Skeletal muscle satellite cell (primary cell): ENCODE measurements at regions not wholly inside any gene's neighbourhood (a gene's known extent, or its start where the extent isn't known, plus 50 kb on each side); places are given as distances from the start of the nearest gene placed in this dataset.

Experiments
- H3K27me3 ChIP-seq: 2 replicates; pipeline ENCODE4 v1.7.0; 2013; ENCODE audit warnings: low read length; ENCODE audit not compliant: control insufficient read depth, insufficient read depth
- H3K36me3 ChIP-seq: 2 replicates; pipeline ENCODE4 v1.7.0; 2013; ENCODE audit warnings: mild to moderate bottlenecking, control low read depth, low read length; ENCODE audit not compliant: insufficient read depth
- H3K4me1 ChIP-seq: 2 replicates; pipeline ENCODE4 v1.7.0; 2013; ENCODE audit warnings: low read length; ENCODE audit not compliant: control insufficient read depth, insufficient read depth
- H3K4me2 ChIP-seq: 2 replicates; pipeline ENCODE4 v1.7.0; 2013; ENCODE audit warnings: mild to moderate bottlenecking, low read length
- H3K4me3 ChIP-seq: 2 replicates; pipeline ENCODE4 v1.7.0; 2013; ENCODE audit warnings: low read length
- H3K9ac ChIP-seq: 2 replicates; pipeline ENCODE4 v1.7.0; 2013; ENCODE audit warnings: mild to moderate bottlenecking, low read depth, low read length, moderate library complexity
- H3K9me3 ChIP-seq: replicated peaks from 2 replicates; pipeline ENCODE4 v1.7.0; 2013; ENCODE audit warnings: mild to moderate bottlenecking, control low read depth, low read length

- Histone ChIP-seq H3K9me3 (no peaks in the 10 kb centered on the region), H3K9ac (no peak overlapping the region), H3K36me3 (no peaks in the 10 kb centered on the region), H3K4me1 (peaks cover 33% of the 10 kb centered on the region), H3K4me2 (no peak overlapping the region), H3K4me3 (no peak overlapping the region), H3K27me3 (no peaks in the 10 kb centered on the region)
Observed at GRCh38 chr20:50301165-50301564, 110.5 kb downstream of the CEBPB start.

GRCh38 chr20:50301712-50302111 lies 111.1 kb downstream of the CEBPB start:
- H3K27me3 ChIP-seq, result no peaks in the 10 kb centered on the region
- no peak overlapping the region for H3K9ac ChIP-seq
- no peak overlapping the region for H3K4me3 ChIP-seq
- no peaks in the 10 kb centered on the region for H3K9me3 ChIP-seq
- H3K36me3 ChIP-seq, result no peaks in the 10 kb centered on the region
- no peak overlapping the region for H3K4me2 ChIP-seq
- peaks cover 38% of the 10 kb centered on the region for H3K4me1 ChIP-seq

GRCh38 chr20:50302341-50303057 lies 111.9 kb downstream of the CEBPB start:
- no peak overlapping the region for H3K4me2 ChIP-seq
- no peaks in the 10 kb centered on the region for H3K36me3 ChIP-seq
- peaks cover 40% of the 10 kb centered on the region for H3K4me1 ChIP-seq
- no peak overlapping the region for H3K9ac ChIP-seq
- H3K27me3 ChIP-seq, result no peaks in the 10 kb centered on the region
- no peaks in the 10 kb centered on the region for H3K9me3 ChIP-seq
- no peak overlapping the region for H3K4me3 ChIP-seq

- H3K9ac ChIP-seq, result peak overlapping the region; percentile 82
Observed at GRCh38 chr20:50303573-50304500, 113.2 kb downstream of the CEBPB start.

GRCh38 chr20:50304501-50304856 lies 113.8 kb downstream of the CEBPB start:
- Histone ChIP-seq H3K36me3 (no peaks in the 10 kb centered on the region), H3K4me1 (peaks cover 55% of the 10 kb centered on the region), H3K27me3 (no peaks in the 10 kb centered on the region), H3K4me2 (peak overlapping the region; percentile 27), H3K4me3 (no peak overlapping the region), H3K9me3 (no peaks in the 10 kb centered on the region), H3K9ac (peak overlapping the region; percentile 82)

More at GRCh38 chr20:50303573-50304500, 113.2 kb downstream of the CEBPB start:
- no peaks in the 10 kb centered on the region for H3K27me3 ChIP-seq
- no peaks in the 10 kb centered on the region for H3K9me3 ChIP-seq
- no peak overlapping the region for H3K4me3 ChIP-seq
- peak overlapping the region; percentile 27 for H3K4me2 ChIP-seq
- H3K36me3 ChIP-seq, result no peaks in the 10 kb centered on the region
- peaks cover 49% of the 10 kb centered on the region for H3K4me1 ChIP-seq

GRCh38 chr20:50304923-50305635 lies 114.4 kb downstream of the CEBPB start:
- peak overlapping the region; percentile 82 for H3K9ac ChIP-seq
- H3K27me3 ChIP-seq, result no peaks in the 10 kb centered on the region

GRCh38 chr20:50305636-50306477 lies 115.2 kb downstream of the CEBPB start:
- Histone ChIP-seq H3K4me1 (peaks cover 58% of the 10 kb centered on the region), H3K4me3 (peak overlapping the region; percentile 34), H3K4me2 (peak overlapping the region; percentile 33), H3K27me3 (no peaks in the 10 kb centered on the region), H3K36me3 (no peaks in the 10 kb centered on the region), H3K9ac (peak overlapping the region; percentile 82), H3K9me3 (no peaks in the 10 kb centered on the region)

More at GRCh38 chr20:50304923-50305635, 114.4 kb downstream of the CEBPB start:
- Histone ChIP-seq H3K36me3 (no peaks in the 10 kb centered on the region), H3K4me1 (peaks cover 58% of the 10 kb centered on the region), H3K4me3 (no peak overlapping the region), H3K4me2 (peak overlapping the region; percentile 33), H3K9me3 (no peaks in the 10 kb centered on the region)

GRCh38 chr20:50306478-50307423 lies 116.1 kb downstream of the CEBPB start:
- peaks cover 58% of the 10 kb centered on the region for H3K4me1 ChIP-seq
- H3K4me2 ChIP-seq, result peak overlapping the region; percentile 33
- no peaks in the 10 kb centered on the region for H3K27me3 ChIP-seq
- H3K36me3 ChIP-seq, result no peaks in the 10 kb centered on the region
- peak overlapping the region; percentile 82 for H3K9ac ChIP-seq
- H3K9me3 ChIP-seq, result no peaks in the 10 kb centered on the region
- H3K4me3 ChIP-seq, result peak overlapping the region; percentile 34

GRCh38 chr20:50308166-50308512 lies 117.5 kb downstream of the CEBPB start:
- H3K9ac ChIP-seq, result peak overlapping the region; percentile 82
- no peaks in the 10 kb centered on the region for H3K9me3 ChIP-seq
- H3K27me3 ChIP-seq, result no peaks in the 10 kb centered on the region
- no peaks in the 10 kb centered on the region for H3K36me3 ChIP-seq
- H3K4me1 ChIP-seq, result peaks cover 65% of the 10 kb centered on the region
- H3K4me3 ChIP-seq, result peak overlapping the region; percentile 48
- peak overlapping the region; percentile 74 for H3K4me2 ChIP-seq
